Spleen (tissue), 11 donors: ENCODE measurements at regions not wholly inside any gene's neighbourhood (a gene's known extent, or its start where the extent isn't known, plus 50 kb on each side); places are given as distances from the start of the nearest gene placed in this dataset.
"Not testable (repeated sequence)": the region's sequence is repeated elsewhere in the genome, so short reads cannot be mapped to it uniquely, and the experiment has no call there.

Source experiments
- DNase-seq: peaks from one replicate; pipeline ENCODE4 v3.0.0-alpha.2; 2020
- H3K27ac ChIP-seq, 8 donors: fragments of 200-600 bp; sonication (generic) in 7 of 8; 1 replicate in 4 of 8; 2 replicates in 4 of 8; pipeline versions ENCODE4 v1.5.0 to v1.8.0; 2016 to 2021; ENCODE audit warnings: inconsistent platforms in 4 of 8, mild to moderate bottlenecking in 4 of 8, moderate library complexity in 1 of 8
- H3K27me3 ChIP-seq, 7 donors: fragments of 200-600 bp; sonication (generic) in 6 of 7; replicated peaks in 1 of 7; 1 replicate in 4 of 7; 2 replicates in 3 of 7; pipeline versions ENCODE4 v1.5.0 to v1.8.0; 2016 to 2021; ENCODE audit warnings: inconsistent platforms in 3 of 7, mild to moderate bottlenecking in 1 of 7
- H3K36me3 ChIP-seq, 6 donors: fragments of 200-600 bp; sonication (generic) in 5 of 6; 1 replicate in 4 of 6; 2 replicates in 2 of 6; pipeline versions ENCODE4 v1.5.0 to v1.8.0; 2016 to 2021; ENCODE audit warnings: inconsistent platforms in 2 of 6
- H3K4me1 ChIP-seq, 6 donors: fragments of 200-600 bp; sonication (generic) in 5 of 6; 1 replicate in 3 of 6; 2 replicates in 3 of 6; pipeline versions ENCODE4 v1.5.0 to v1.8.0; 2016 to 2021; ENCODE audit warnings: inconsistent platforms in 3 of 6
- H3K4me3 ChIP-seq, 8 donors: fragments of 200-600 bp; sonication (generic) in 7 of 8; 1 replicate in 4 of 8; 2 replicates in 4 of 8; pipeline versions ENCODE4 v1.5.0 to v1.8.0; 2016 to 2021; ENCODE audit warnings: inconsistent platforms in 4 of 8, mild to moderate bottlenecking in 4 of 8, moderate library complexity in 2 of 8
- H3K9me3 ChIP-seq, 8 donors: fragments of 200-600 bp; sonication (generic) in 7 of 8; 1 replicate in 4 of 8; 2 replicates in 4 of 8; pipeline versions ENCODE4 v1.5.0 to v1.8.0; 2016 to 2021; ENCODE audit warnings: inconsistent platforms in 4 of 8
- CTCF ChIP-seq, 11 experiments: fragments of 200-600 bp in 7 of 11; fragments of 450-650 bp in 4 of 11; sonication (generic) in 4 of 11; IDR thresholded peaks in 8 of 11; conservative IDR thresholded peaks in 3 of 11; 1 replicate in 7 of 11; 2 replicates in 4 of 11; pipeline versions ENCODE4 v1.4.0 to v1.8.0; 2016 to 2021; ENCODE audit warnings: antibody characterized with exemption in 11 of 11, inconsistent platforms in 4 of 11, mild to moderate bottlenecking in 1 of 11
- POLR2A ChIP-seq, 3 donors: fragments of 450-650 bp; IDR thresholded peaks; one replicate each; pipeline ENCODE4 v1.5.1; 2017; ENCODE audit warnings: antibody characterized with exemption in 3 of 3, mild to moderate bottlenecking in 1 of 3
- POLR2AphosphoS5 ChIP-seq, 3 donors: sonication (generic); formaldehyde crosslinking; IDR thresholded peaks; one replicate each; pipeline ENCODE4 v1.5.1; 2017; ENCODE audit warnings: antibody characterized with exemption in 3 of 3
- WGBS, 5 donors: extraction: QIAGEN DNeasy Blood & Tissue Kit in 3 of 5; methylation state at CpG; one replicate each; pipeline versions ENCODE4 v1.1.5 to v1.1.7; 2013 to 2018; 5-methylcytosine and 5-hydroxymethylcytosine counted together
- intact Hi-C: fragments of 100-400 bp; cut with DNase I; formaldehyde crosslinking; loops from one replicate; pipeline ENCODE4 v1.15.0; 2023; ENCODE audit warnings: low total_unique reads
- donor health status: healthy with polysubstance abuse.
- donor health status: DM: no; HTN: no; CAD: no; lungs with moderate emphysema.
- donor health status: DM: no; HTN: no; CAD: no.
- donor health status: Bipolar disorder and iron deficiency.
- donor health status: healthy.
- donor health status: DM: no; HTN: no; CAD: no.
- donor health status: DM: yes; HTN: yes; CAD: no.

- TF ChIP-seq POLR2AphosphoS5 (IDR thresholded peaks at IDR 0.05) (no peak), CTCF (IDR thresholded peaks at IDR 0.05 in 8 of 11, conservative IDR thresholded peaks at IDR 0.05 in 3 of 11) (no peak), POLR2A (IDR thresholded peaks at IDR 0.05) (no peak)
- whole genome bisulfite sequencing, 5 donors, result 80 to 91% (median 83%) methylated on average over 4 of the region's 4 CpGs
- peaks cover 0 to 41% (median 0%) of the 10 kb centered on the region in 7 donors for H3K27me3 ChIP-seq
- H3K27ac ChIP-seq, result no peak overlapping the region
- H3K36me3 ChIP-seq, result no peaks in the 10 kb centered on the region
- H3K9me3 ChIP-seq, result no peaks in the 10 kb centered on the region
- no peak overlapping the region for H3K4me3 ChIP-seq
- DNase-seq, result peak; percentile 44
- no peaks in the 10 kb centered on the region for H3K4me1 ChIP-seq
- intact Hi-C loops, result no loop called here
These were observed 323.3 kb upstream of the TNRC6C start for GRCh38 chr17:77635176-77635575.

GRCh38 chr17:77635785-77636184, 322.7 kb upstream of the TNRC6C start:
- intact Hi-C loops, H3K36me3 ChIP-seq, H3K9me3 ChIP-seq, H3K4me3 ChIP-seq, H3K27ac ChIP-seq, H3K4me1 ChIP-seq: not testable (repeated sequence)
- 55 to 76% (median 74%) methylated on average over 3 of the region's 3 CpGs for WGBS, 5 donors
- peaks cover 0 to 42% (median 0%) of the 10 kb centered on the region in 7 donors for H3K27me3 ChIP-seq
- peak; percentile 6 for DNase-seq

GRCh38 chr17:77636835-77637817, 321.4 kb upstream of the TNRC6C start:
- TF ChIP-seq CTCF (IDR thresholded peaks at IDR 0.05 in 8 of 11, conservative IDR thresholded peaks at IDR 0.05 in 3 of 11) (no peak), POLR2A (IDR thresholded peaks at IDR 0.05) (no peak), POLR2AphosphoS5 (IDR thresholded peaks at IDR 0.05) (no peak)
- H3K27ac ChIP-seq, result no peak overlapping the region
- H3K36me3 ChIP-seq, result no peaks in the 10 kb centered on the region
- DNase-seq, result peak; percentile 60
- no peak overlapping the region for H3K4me3 ChIP-seq
- peaks cover 0 to 42% (median 0%) of the 10 kb centered on the region in 7 donors for H3K27me3 ChIP-seq
- intact Hi-C loops, result no loop called here
- H3K4me1 ChIP-seq, result no peaks in the 10 kb centered on the region
- H3K9me3 ChIP-seq, result no peaks in the 10 kb centered on the region
- 80 to 91% (median 87%) methylated on average over 18 to 19 of the region's 19 CpGs for WGBS, 5 donors

GRCh38 chr17:77637818-77638575, 320.5 kb upstream of the TNRC6C start:
- H3K27me3 ChIP-seq, result peaks cover 0 to 42% (median 0%) of the 10 kb centered on the region in 7 donors
- intact Hi-C loops, result no loop called here
- H3K4me1 ChIP-seq, result no peaks in the 10 kb centered on the region
- 63 to 83% (median 76%) methylated on average over 16 of the region's 16 CpGs for WGBS, 5 donors
- H3K27ac ChIP-seq, result no peak overlapping the region
- H3K36me3 ChIP-seq, result no peaks in the 10 kb centered on the region
- peak; percentile 18 for DNase-seq
- H3K4me3 ChIP-seq, result no peak overlapping the region
- TF ChIP-seq POLR2AphosphoS5 (IDR thresholded peaks at IDR 0.05) (no peak), CTCF (IDR thresholded peaks at IDR 0.05 in 8 of 11, conservative IDR thresholded peaks at IDR 0.05 in 3 of 11) (no peak), POLR2A (IDR thresholded peaks at IDR 0.05) (no peak)
- no peaks in the 10 kb centered on the region for H3K9me3 ChIP-seq
